PC-3 (cell line): ENCODE measurements at regions not wholly inside any gene's neighbourhood (a gene's known extent, or its start where the extent isn't known, plus 50 kb on each side); places are given as distances from the start of the nearest gene placed in this dataset.

ENCODE experiments used
- ATAC-seq: fragments of 200-7000 bp; cut with Tn5 transposase; 2 replicates; pipeline ENCODE4 v1.9.1; 2020; ENCODE audit warnings: mild to moderate bottlenecking, moderate library complexity
- BruUV-seq: library from RNA; stranded (reverse); fragments of 400-500 nt; replicated peaks from 2 replicates; lab custom pipeline; 2021; lab: Mats Ljungman, UMichigan
- CTCF ChIA-PET: fragments of 300-600 bp; sonication (Branson Sonifier 250); formaldehyde crosslinking; loops from one replicate; lab custom pipeline; 2022; ENCODE audit warnings: antibody characterized with exemption; lab: Charles Lee
- POLR2A ChIA-PET: fragments of 300-600 bp; sonication (Branson Sonifier 250); formaldehyde crosslinking; loops from one replicate; lab custom pipeline; 2022; ENCODE audit warnings: antibody characterized with exemption; ENCODE audit not compliant: unreplicated experiment; lab: Charles Lee
- DNase-seq: peaks from one replicate; pipeline ENCODE4 v3.0.0-alpha.2; 2015
- H2AFZ ChIP-seq: fragments of 300-600 bp; sonication (generic); 2 replicates; pipeline ENCODE4 v1.6.0; 2016; ENCODE audit warnings: antibody characterized with exemption, low read length
- H3F3A ChIP-seq: fragments of 300-600 bp; sonication (generic); one replicate; pipeline ENCODE4 v1.6.0; 2017; ENCODE audit warnings: antibody characterized with exemption, low read length, control low read depth, mild to moderate bottlenecking; ENCODE audit not compliant: unreplicated experiment
- H3K27ac ChIP-seq: fragments of 300-600 bp; sonication (generic); 2 replicates; pipeline ENCODE4 v1.5.1; 2016; ENCODE audit warnings: mild to moderate bottlenecking, low read length
- H3K27me3 ChIP-seq: fragments of 300-600 bp; sonication (generic); 2 replicates; pipeline ENCODE4 v1.6.1; 2016; ENCODE audit warnings: low read length, mixed read lengths
- H3K36me3 ChIP-seq: fragments of 300-600 bp; sonication (generic); 2 replicates; pipeline ENCODE4 v1.6.1; 2016; ENCODE audit warnings: low read depth, mixed run types, low read length, mixed read lengths
- H3K4me1 ChIP-seq: fragments of 300-600 bp; sonication (generic); 2 replicates; pipeline ENCODE4 v1.5.1; 2016; ENCODE audit warnings: low read length; ENCODE audit not compliant: insufficient read depth
- H3K4me2 ChIP-seq: fragments of 300-600 bp; sonication (generic); 2 replicates; pipeline ENCODE4 v1.6.0; 2016; ENCODE audit warnings: low read length
- H3K4me3 ChIP-seq: fragments of 300-600 bp; sonication (generic); 2 replicates; pipeline ENCODE4 v1.5.1; 2016; ENCODE audit warnings: mild to moderate bottlenecking, low read length, mixed read lengths
- H3K79me2 ChIP-seq: fragments of 300-600 bp; sonication (generic); 2 replicates; pipeline ENCODE4 v1.6.1; 2017; ENCODE audit warnings: low read length, mixed read lengths
- H3K9ac ChIP-seq: fragments of 300-600 bp; sonication (generic); 2 replicates; pipeline ENCODE4 v1.6.0; 2016; ENCODE audit warnings: mild to moderate bottlenecking, low read length
- H3K9me2 ChIP-seq: fragments of 300-600 bp; sonication (generic); replicated peaks from 2 replicates; pipeline ENCODE4 v1.6.1; 2016; ENCODE audit warnings: mixed run types, low read length, mixed read lengths
- H3K9me3 ChIP-seq: fragments of 300-600 bp; sonication (generic); 2 replicates; pipeline ENCODE4 v1.6.1; 2016; ENCODE audit warnings: low read length, mixed read lengths
- H4K20me1 ChIP-seq: fragments of 300-600 bp; sonication (generic); 2 replicates; pipeline ENCODE4 v1.6.1; 2016; ENCODE audit warnings: low read length, mixed read lengths
- CTCF ChIP-seq: fragments of 300-600 bp; sonication (generic); conservative IDR thresholded peaks from 2 replicates; pipeline ENCODE4 v1.5.1; 2017; ENCODE audit warnings: antibody characterized with exemption, low read depth, mild to moderate bottlenecking, low read length
- EZH2 ChIP-seq: fragments of 300-600 bp; sonication (generic); IDR thresholded peaks from one replicate; pipeline ENCODE4 v1.6.1; 2017; ENCODE audit warnings: antibody characterized with exemption, mild to moderate bottlenecking, low read length; ENCODE audit not compliant: unreplicated experiment
- EZH2phosphoT487 ChIP-seq: fragments of 300-600 bp; sonication (generic); IDR thresholded peaks from 2 replicates; pipeline ENCODE4 v1.6.1; 2018; ENCODE audit warnings: mild to moderate bottlenecking, antibody characterized with exemption, low read length, borderline replicate concordance
- intact Hi-C: fragments of 100-400 bp; cut with micrococcal nuclease; formaldehyde crosslinking; loops from 2 replicates; pipeline ENCODE4 v1.9.0; 2023

- Histone ChIP-seq H2AFZ (no peak overlapping the region), H3K9me2 (no peaks in the 10 kb centered on the region), H3K4me3 (no peak overlapping the region), H3K36me3 (no peaks in the 10 kb centered on the region), H3F3A (no peaks in the 10 kb centered on the region), H3K4me1 (no peaks in the 10 kb centered on the region), H3K27ac (no peak overlapping the region), H3K27me3 (no peaks in the 10 kb centered on the region), H4K20me1 (no peaks in the 10 kb centered on the region), H3K4me2 (no peak overlapping the region), H3K79me2 (no peaks in the 10 kb centered on the region), H3K9ac (no peak overlapping the region), H3K9me3 (no peaks in the 10 kb centered on the region)
- ATAC-seq (no peak), DNase-seq (no peak)
- POLR2A ChIA-PET = no interaction called here
- intact Hi-C loops = no loop called here
- no TSS peak for BruUV-seq
- TF ChIP-seq CTCF (no peak), EZH2 (no peak), EZH2phosphoT487 (no peak)
- CTCF ChIA-PET = no interaction called here
These were observed 201.9 kb downstream of the DIPK2A start for GRCh38 chr3:144173491-144173890.

GRCh38 chr3:144175644-144176425, 204.2 kb downstream of the DIPK2A start:
- CTCF ChIA-PET = no interaction called here
- DNase-seq (no peak), ATAC-seq (no peak)
- Histone ChIP-seq H3K27ac (no peak overlapping the region), H4K20me1 (no peaks in the 10 kb centered on the region), H3K4me1 (no peaks in the 10 kb centered on the region), H3K4me3 (no peak overlapping the region), H3K9ac (no peak overlapping the region), H3K9me3 (no peaks in the 10 kb centered on the region), H3K9me2 (no peaks in the 10 kb centered on the region), H2AFZ (no peak overlapping the region), H3K36me3 (no peaks in the 10 kb centered on the region), H3K27me3 (no peaks in the 10 kb centered on the region), H3F3A (no peaks in the 10 kb centered on the region), H3K4me2 (no peak overlapping the region), H3K79me2 (no peaks in the 10 kb centered on the region)
- POLR2A ChIA-PET = no interaction called here
- TF ChIP-seq EZH2 = no peak
- no peak for TF ChIP-seq CTCF
- TF ChIP-seq EZH2phosphoT487 = no peak
- intact Hi-C loops = no loop called here
- no TSS peak for BruUV-seq

- ChIA-PET CTCF (no interaction called here), POLR2A (no interaction called here)
- Histone ChIP-seq H3K9me2 (no peaks in the 10 kb centered on the region), H3K4me1 (no peaks in the 10 kb centered on the region), H3K9ac (no peak overlapping the region), H3K27ac (no peak overlapping the region), H4K20me1 (no peaks in the 10 kb centered on the region), H3F3A (no peaks in the 10 kb centered on the region), H3K9me3 (no peaks in the 10 kb centered on the region), H3K27me3 (no peaks in the 10 kb centered on the region), H3K79me2 (no peaks in the 10 kb centered on the region), H3K4me3 (no peak overlapping the region), H2AFZ (no peak overlapping the region), H3K36me3 (no peaks in the 10 kb centered on the region), H3K4me2 (no peak overlapping the region)
- no peak for DNase-seq
- BruUV-seq = no TSS peak
- no peak for TF ChIP-seq EZH2phosphoT487
- TF ChIP-seq EZH2 = no peak
- no peak for TF ChIP-seq CTCF
- ATAC-seq = no peak
- intact Hi-C loops = no loop called here
These were observed 206.0 kb downstream of the DIPK2A start for GRCh38 chr3:144177649-144178048.
